NOMO-1 treated with dmso at 0.1 percent for 144 hours (cell line): ENCODE measurements at regions not wholly inside any gene's neighbourhood (a gene's known extent, or its start where the extent isn't known, plus 50 kb on each side); places are given as distances from the start of the nearest gene placed in this dataset.

Experiments
- DNase-seq: peaks from one replicate; lab custom pipeline; 2025; ENCODE audit not compliant: unreplicated experiment; lab: John Stamatoyannopoulos, UW

DNA sequence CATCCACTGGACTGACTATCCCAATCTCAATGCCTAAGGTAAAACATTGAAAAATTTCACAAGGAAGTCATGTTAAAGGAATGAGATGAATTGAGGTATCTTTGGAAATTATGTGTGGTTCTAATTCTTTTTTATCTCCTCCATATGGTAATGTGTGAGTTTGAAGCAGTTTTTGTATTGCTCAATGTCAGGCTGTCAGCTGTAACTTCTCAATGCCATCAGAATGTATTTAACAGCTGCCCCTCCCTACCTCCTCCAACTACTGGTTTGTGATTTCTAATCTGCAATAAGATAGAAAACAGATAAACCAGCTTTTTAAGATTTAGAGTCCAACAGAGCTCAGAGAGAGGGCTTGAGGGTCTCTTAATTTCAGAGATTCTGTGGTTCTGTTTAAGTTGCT is 1005.8 kb upstream of the ADGRB3 start:
- DNase-seq: no peak

DNA sequence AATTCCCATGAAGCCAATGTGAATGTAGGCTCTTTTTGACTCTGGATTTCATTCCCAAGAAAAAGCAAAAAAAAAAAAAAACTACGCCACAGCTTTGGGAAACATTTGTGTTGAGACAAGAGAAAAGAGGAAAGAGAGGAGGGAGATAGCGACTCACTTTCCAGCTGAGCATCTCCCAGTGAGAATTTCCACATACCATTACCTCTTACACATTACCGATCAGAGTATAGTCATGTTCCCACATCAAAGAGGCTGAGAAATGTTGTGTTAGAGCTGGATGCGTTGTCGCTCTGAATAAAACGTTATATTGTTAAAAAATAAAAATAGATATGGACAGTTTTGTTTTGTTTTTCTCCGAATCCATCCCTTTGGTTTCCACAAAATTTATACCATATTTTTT is 1019.3 kb upstream of the ADGRB3 start:
- no peak for DNase-seq

DNA sequence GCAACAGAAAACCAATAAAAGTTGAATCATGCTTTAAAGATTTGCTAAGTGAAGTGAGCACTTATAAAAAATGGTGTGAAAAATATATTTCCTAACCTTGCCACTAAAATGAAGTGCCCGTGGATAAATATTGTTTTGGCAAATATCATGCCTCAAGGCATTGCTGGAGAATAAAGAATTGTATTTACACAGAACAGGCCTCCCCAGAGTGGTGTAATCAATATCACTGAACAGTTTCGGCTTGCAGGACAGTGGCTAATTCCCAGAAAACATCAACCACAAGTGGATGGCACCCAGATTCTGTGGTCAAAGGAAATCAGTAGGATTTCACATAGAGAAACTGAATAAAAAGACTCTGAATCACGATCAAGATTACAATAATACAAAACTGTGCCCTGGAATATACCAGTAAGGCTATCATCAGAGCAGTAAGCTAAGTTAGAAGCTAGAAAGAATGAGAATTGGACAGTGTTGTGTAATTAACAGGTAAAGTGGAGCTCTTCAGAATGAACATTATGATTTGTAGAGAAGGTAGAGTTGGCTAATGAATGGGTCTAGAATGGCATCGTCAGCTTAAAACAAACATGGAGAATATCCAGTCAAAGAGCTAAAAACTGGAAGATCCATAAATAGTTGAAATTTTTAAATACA is 1026.9 kb upstream of the ADGRB3 start:
- no peak for DNase-seq

DNA sequence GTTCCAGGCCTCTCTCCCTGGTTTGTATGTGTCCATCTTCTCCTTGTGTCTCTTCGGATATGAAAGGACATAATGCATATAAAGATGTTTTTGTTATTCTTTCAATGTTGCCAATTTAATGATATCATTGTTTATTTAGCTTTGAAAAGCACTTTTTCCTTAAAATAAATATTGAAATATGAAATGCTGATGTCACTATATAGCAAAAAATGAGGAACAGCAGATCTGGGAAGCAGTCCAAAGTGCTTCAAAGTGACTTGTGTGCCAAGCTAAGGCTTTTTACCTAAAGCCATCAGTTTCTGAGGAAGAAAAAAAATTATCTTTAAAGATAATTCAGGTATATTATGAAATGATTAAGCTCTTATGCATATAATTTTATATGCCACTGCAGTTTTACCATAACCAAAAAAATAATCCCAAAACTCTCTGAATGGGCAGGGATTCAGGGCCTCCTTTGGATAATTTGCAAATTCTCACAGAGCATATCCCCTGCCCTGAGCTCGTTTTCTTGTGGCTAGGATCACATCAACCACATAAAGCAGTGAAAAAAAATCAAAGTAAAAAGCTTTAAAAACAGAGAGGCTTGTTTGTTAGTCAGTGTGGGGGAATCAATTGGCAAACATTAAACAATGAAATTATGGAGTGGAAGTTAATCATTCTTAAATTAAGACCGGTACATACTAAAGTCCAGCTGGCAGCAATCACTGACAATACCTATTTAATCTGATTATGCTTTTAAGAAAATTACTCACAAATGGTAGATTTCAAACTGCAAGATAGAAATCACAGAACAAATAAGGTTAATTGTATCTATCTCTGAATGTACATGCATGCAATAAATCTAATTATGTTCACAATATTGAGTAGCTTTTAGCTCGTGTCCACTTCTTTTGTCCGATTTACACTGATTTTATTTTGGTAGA is 1027.9 kb upstream of the ADGRB3 start:
- no peak for DNase-seq

DNA sequence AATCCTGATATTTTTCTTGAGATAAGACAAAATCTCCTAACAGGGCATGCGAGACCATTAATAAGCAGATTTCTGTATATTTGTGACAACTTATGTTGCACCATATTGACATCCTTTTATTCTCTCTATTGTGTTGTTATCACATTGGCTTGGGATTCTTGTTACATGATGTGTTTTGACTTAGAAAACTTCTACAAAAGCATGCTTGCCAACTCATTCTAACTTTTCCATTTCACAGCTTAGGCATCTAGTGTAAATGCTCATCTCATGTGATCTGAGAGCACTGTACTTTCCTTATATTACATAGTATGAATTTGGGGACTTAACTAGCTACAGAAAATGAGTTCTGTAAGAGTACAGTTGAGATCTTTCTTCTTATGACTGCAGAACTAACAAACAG is 1040.7 kb upstream of the ADGRB3 start:
- no peak for DNase-seq

DNA sequence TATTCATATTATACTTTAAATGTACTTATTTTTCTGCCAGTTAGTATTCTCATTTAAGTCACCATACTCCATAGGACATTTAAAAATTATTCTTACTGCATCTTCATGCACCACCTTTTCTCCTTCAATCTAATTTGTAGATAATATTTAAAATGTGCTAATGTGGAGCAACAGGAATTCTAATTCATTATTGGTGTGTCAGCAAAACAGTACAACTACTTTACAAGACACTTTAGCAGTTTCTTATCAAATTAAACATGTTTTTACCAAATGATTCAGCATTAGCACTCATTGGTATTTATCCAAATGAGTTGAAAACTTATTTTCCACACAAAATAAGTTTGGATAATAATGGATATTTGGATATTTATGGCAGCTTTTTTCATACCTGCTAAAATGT is 1041.8 kb upstream of the ADGRB3 start:
- no peak for DNase-seq

DNA sequence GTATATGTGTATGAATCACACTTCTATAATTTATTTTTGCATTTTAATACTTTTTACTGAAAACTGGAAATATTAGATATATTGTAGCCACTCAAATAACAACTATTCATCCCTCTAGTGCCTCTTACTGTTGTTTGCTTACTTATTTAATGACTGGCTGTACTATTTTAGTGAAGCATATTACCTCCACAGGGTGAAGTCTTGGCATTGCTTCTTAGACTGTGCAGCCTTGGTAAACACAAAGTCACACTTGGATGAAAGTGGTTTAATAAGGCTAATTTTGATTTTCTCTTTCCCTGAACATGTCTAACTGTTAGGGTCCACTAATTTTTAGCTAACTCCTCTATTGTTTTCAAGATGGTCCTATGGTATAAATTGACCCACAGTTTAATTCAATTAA is 1043.2 kb upstream of the ADGRB3 start:
- DNase-seq: no peak

DNA sequence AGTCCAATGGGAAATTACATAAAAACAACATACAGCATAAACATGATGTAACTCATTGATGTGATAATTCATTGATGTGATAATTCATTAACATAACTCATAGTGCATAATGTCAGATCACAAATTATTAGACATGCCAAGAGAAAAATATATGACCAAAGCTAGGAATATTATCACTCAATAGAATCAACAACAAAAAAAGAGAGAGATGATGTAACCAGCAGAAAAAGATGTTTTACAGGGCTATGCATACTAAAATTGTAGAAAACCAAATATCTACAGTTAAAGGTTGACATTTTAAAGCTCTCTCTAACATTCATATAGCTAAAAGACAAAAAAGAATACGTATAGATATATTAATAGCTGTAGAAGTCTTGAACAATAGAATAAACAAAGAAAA is 1067.2 kb upstream of the ADGRB3 start:
- no peak for DNase-seq

DNA sequence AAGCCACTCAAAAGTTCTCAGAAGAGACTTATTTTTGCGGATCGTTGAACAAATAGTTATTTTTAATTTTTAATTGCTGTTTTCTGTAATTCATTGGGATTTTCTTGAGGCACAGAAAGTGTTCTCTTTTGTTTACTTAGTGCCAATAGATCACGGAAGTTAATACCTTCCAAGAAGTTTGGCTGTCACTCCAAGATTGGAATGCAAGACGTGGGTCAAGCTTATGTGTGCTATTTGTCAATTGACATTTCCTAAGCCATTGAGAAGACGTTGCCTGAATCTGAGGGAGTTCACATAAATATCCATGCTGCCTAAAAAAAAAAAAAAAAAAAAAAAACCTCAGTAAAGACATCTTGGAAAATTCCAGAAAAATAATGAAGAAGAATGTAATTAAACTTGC is 1071.4 kb upstream of the ADGRB3 start:
- DNase-seq: no peak

DNA sequence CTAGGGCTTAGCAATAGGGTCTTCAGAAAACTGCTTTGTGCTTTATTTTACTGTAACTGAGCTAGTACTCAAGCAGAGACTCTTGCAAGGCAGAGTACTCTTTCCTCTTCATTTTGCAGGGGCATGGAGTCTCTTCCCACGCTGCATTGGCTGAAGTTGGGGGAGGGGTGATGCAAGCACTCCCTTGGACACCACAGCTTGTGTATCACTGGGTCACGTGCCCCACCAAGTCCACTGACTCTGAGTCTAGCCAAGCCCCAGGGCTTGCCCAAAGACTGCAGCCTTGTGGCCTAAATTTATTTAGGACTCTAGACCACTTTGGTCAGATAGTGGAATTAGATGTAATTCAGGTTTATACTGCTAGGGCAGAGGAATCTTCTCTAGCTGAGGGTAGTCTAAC is 1075.0 kb upstream of the ADGRB3 start:
- DNase-seq: no peak

DNA sequence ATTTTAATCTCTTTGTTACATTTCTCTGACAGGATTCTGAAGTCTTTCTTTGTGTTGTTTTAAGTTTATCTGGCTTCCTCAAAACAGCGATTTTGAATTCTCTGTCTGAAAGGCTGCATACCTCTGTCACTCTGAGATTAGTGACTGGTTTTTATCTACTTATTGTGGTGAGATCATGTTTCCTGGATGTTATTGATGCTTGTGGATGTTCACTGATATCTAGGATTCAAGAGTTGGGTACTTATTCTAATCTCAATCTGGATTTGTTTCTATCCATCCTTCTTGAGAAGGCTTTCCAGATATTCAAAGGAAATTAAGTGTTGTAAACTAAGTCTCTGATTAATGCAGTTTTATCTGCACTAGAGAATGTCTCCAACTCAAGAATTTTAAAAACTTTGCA is 1076.1 kb upstream of the ADGRB3 start:
- no peak for DNase-seq

DNA sequence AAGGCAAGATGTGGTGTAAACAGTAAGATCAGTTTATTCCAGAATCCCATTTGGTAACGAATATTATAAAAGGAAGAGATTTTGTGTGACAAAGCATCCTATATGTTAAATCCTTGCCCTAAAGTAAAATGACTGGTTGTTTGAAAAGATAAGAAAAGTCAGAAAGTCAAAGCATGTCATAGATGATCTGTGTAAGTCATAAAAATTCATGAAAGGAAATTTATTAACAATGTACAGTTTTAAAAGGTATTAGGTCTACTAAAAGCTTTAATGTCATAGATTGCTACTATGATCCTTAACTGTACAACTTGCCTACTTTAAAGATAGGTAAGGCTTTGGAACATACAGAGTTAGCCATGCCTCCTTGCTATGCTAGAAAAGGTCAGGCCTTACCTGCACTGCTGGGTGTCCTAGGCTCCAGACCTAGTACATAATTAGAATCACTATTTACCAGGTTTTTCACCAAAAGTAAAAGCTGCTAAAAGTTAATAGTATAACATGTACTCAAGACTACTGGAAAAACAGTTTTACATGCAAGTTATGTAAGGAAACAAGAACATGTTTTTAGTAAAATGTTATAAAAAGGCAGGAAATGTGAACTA is 1090.1 kb upstream of the ADGRB3 start:
- DNase-seq: no peak

DNA sequence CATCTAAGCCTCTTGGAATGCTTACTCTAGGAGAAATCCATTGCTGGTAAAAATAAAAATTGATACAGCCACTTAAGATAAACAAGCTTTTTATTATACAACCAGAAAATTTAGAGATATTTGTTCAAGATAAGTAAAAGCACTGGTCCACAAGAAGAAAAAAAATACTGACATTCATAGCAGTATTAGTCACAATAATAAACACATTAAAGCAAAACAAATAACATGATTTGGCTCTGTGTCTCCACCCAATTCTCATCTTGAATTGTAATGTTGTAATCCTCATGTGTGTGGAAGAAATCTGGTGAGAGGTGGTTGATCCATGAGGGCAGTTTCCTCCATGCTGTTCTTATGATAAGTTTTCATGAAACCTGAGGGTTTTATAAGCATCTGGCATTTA is 1093.5 kb upstream of the ADGRB3 start:
- DNase-seq: no peak

DNA sequence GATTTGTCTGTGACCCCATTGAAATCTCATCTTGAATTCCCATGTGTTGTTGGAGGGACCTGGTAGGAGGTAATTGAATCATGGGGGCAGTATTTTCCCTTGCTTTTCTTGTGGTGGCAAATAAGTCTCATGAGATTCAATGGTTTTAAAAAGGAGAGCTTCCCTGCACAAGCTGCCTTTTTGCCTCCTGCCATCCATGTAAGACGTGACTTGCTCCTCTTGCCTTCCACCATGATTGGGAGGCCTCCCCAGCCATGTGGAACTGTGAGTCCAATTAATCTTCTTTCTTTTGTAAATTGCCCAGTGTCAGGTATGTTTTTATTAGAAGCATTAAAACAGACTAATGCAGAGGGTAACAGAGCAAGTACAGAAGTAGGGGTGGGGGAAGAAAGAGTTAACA is 1097.0 kb upstream of the ADGRB3 start:
- no peak for DNase-seq

DNA sequence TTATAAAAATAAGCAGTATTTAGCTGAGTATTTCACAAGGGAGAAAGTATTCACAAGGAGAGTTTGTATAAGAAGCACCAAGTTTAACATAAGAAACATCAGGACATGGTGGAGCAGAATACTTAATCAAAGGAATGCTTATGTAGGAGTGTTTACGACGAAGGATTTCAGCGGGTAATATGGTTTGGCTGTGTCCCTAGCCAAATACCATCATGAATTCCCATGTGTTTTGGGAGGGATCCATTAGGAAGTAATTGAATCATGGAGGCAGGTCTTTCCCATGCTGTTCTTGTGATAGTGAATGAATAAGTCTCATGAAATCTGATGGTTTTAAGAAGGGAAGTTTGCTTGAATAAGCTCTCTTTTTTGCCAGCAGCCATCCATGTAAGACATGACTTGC is 1099.1 kb upstream of the ADGRB3 start:
- DNase-seq: no peak

DNA sequence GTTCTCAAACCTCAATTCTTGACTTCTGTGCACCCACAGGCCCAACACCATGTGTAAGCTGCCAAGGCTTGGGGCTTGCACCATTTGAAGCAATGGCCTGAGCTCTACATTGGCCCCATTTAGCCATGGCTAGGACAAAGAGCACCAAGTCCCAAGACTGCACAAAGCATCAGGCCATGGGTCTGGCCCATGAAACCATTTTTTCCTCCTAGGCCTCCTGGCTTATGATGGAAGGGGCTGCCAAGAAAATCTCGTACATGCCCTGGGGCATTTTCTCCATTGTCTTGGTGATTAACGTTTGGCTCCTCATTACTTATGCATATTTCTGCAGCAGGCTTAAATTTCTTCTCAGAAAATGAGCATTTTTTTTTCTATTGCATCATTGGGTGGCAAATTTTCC is 1128.7 kb upstream of the ADGRB3 start:
- DNase-seq: no peak

DNA sequence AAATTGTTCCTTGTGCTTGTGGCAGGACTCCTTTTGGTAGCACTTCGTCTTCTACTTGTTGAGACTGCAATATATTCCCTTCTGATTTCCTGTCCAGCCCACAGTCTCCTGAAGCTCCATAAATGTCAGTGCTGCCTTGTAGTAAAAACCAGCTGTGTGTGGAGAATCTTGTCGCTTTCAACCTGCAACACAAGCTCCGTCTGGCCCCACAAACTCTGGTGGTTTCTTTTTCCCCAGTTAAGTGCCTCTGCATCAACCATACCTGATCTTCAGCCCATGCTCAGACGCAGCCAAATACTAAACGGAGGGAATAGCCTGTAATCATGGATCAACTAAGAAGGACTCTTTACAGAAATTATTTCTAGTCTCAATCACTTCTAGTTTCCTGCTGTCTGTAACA is 1133.3 kb upstream of the ADGRB3 start:
- DNase-seq: no peak

DNA sequence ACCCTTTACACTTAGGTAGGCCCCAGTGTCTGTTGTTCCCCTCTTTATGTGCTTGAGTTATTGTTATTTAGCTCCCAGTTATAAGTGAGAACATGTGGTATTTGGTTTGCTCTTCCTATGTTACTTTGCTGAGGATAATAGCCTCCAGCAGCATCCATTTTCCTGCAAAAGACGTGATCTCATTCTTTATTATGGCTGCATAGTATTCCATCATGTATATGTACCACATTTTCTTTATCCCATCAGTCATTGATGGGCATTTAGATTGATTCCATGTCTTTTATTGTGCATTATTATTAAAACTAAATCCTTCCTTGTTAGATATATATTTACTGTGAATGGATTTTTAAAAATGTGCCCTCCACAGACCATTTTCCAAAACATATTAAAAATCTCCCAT is 1137.3 kb upstream of the ADGRB3 start:
- no peak for DNase-seq

DNA sequence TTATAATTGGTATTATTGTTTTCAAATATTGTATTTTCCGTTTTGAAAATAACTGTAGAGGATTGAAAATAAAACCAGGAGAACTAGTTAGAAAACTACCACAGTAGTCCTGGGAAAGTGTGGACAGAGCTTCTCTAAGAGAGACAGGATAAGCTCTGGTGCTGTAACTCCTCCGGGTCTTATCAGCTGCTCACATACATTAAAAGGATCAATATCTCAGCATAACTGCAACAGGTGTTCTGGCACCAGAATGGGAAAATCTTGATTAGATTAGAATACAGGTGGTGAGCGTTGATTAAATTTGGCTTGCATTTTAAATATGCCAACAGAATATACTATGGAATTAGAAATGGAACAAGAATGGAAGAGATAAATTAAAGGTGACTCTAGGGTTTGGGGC is 1138.9 kb upstream of the ADGRB3 start:
- no peak for DNase-seq

DNA sequence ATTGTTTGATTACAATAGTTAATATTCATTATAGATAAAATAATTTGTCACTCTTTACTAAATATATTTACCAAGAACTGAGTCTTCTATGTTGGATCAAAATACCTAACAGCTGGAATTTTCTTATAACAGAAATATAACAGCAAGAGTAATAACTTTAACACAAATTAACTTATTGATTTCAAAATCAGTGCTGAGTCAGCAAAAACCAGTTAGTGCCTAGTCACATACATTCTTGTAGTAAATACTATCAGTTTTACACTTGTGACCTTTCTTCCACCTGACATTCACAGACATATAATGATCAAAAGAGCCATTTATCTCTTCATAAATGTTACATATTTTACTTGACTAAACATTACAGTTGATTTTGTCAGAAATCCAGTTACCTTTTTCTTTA is 1141.4 kb upstream of the ADGRB3 start:
- no peak for DNase-seq

DNA sequence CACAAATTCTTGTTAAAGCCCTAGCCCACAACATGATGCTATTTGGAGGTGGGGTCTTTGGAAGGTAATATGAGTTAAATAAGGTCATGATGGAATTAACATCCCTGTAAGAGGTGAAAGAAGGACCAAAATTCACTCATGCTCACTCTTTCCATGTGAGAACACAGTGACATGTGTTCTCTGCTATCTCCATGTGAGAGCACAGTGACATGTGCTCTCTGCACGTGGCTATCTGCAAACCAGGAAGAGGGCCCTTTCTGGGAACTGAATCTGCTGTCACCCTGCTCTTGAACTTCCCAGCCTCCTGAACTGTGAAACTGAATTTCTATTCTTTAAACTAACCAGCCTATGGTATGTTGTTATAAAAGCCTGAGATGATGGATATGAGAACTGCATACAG is 1159.4 kb upstream of the ADGRB3 start:
- DNase-seq: no peak

DNA sequence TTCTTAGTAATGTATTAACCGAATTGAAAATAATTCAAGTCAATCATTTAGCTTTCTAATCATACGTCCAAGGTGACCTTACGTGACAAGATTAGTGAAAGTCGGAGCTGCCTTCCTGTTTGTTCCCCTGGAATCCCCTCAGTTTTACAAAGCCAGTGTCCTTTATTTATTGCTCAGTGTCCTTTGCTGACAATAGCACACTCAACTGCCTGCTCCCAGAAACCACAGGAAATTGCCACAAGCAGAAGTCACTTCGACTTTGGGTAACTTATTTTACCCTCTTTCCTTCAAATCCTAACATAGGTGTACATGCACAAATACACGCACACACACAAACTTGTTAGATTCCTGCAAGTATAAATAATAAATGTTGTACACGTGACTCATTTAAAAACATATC is 1167.7 kb upstream of the ADGRB3 start:
- DNase-seq: peak; percentile 30
